DMS153 treated with DMSO at 0.1 percent for 48 hours (cell line): ENCODE measurements at regions not wholly inside any gene's neighbourhood (a gene's known extent, or its start where the extent isn't known, plus 50 kb on each side); places are given as distances from the start of the nearest gene placed in this dataset.

Source experiments
- DNase-seq: peaks from one replicate; lab custom pipeline; 2025; ENCODE audit not compliant: unreplicated experiment; lab: John Stamatoyannopoulos, UW

- no peak for DNase-seq
Measured at GRCh38 chrX:39921838-39922237, 175.9 kb downstream of the BCOR start.

DNA sequence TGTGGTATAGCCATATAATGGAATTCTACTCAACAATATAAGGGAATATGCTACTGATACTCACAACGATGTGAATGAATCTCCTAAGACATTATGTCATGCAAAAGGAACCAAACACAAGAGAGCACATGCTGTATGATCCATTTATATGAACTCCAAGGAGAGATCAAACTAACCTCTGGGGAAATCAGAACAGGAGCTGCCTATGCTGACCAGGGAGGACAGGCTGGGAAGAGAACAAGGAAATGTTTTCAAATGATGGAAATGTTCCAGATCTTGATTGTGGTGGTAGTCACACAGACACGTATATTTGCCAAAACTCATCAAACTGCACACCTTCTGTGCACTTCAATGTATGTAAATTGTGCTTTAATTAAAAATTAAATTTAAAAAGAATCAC lies 175.3 kb downstream of the BCOR start:
- no peak for DNase-seq

DNA sequence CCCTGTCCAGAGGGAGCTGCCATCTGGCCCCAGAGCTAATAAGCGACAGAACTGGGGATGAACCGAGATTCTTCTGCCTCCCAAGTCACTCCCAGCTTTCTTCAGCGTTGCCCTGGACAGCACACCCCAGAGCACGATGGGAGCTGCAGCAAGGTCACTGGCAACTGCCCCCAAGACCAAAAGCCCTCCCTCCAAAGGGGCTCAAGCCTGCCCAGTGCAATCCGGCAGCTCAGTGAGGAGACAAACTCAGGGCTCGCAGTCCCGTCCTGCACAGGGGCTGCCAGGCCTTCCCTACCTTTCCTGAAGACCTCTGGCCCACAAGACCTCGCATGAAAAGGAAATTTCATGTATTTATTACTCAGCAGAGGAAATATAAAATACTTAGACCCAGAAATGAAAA lies 174.8 kb downstream of the BCOR start:
- no peak for DNase-seq

GRCh38 chrX:39927380-39927779 lies 170.4 kb downstream of the BCOR start:
- DNase-seq: no peak

- DNase-seq: no peak
Measured at GRCh38 chrX:39928704-39929378, 168.9 kb downstream of the BCOR start.

- DNase-seq: no peak
Measured at GRCh38 chrX:39929379-39930025, 168.3 kb downstream of the BCOR start.

- DNase-seq: no peak
Measured at GRCh38 chrX:39930786-39931528, 166.8 kb downstream of the BCOR start.

DNA sequence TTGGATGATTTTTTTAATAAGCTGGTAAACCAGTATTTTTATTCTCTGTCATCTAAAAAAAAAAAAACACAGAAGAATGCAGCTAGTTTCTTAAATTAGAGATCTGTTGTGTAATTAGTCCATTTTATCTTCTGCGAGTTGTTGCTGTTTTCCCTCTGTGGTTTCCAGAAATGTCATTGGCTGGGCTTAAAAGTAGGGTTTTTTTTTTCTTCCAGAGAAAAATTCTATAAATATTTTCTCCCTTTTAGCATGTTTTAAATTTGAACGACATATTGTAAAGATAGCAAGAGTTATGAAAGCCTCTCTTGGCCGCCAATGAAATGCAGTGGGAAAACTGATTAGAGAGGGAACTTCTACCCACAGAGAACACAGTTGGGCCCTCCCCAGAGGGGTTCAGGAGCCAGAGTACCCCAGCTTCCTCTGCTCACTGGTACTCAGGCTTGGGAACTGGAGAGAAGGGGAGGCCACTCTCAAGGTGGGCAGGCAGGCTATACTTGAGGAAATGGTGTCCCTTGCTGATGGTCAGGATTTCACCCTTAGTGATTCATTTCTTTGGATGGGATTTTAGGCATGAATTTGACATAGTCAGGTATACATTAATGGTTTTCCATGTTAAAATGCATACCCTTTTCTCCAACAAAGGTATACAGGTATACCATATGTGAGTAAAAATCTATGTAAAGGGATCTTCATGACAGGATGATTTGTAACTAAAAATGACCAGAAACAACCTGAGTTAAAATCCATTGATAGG lies 166.1 kb downstream of the BCOR start:
- no peak for DNase-seq

- no peak for DNase-seq
Measured at GRCh38 chrX:39935411-39936064, 162.2 kb downstream of the BCOR start.

DNA sequence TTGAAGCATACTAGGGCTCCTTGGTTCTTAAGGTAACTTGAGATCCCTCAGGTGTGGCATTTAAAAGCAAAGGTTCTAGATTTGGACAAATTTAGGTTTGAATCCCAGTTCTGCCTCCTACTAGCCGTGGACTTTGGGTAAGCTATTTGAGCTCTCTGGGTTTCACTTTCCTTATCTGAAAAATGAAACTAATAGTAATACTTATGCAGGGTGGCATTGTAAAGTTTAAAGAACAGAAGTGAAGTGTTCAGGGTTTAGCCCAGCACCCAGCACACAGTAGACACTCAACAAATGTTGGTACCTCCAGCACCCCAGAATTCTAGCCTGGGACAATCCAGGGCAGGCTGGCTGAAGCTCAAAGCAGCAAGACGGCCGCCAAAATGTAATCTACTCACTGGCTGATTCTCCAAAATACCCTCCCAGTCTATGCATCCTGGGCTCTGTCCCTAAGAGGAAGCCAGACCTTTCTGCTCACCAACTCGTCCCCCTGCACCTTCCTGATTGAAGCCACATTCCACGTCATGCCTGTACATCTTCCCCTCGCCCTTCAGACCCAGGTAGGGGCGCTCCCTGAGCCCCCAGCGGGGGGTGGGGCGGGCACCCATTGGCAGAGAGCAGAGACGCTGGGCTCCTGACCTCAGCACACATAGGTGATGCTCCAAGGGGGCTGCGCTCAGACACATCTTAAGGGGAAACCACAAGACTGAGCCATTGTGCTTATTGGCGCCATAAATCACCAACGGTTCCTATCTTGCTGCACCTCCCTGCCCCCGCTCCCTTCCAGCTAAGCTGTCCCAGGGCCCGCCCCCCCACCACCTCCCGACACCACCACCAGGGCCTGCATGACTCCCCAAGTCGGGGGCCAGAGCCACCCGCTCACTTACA lies 160.6 kb downstream of the BCOR start:
- no peak for DNase-seq

DNA sequence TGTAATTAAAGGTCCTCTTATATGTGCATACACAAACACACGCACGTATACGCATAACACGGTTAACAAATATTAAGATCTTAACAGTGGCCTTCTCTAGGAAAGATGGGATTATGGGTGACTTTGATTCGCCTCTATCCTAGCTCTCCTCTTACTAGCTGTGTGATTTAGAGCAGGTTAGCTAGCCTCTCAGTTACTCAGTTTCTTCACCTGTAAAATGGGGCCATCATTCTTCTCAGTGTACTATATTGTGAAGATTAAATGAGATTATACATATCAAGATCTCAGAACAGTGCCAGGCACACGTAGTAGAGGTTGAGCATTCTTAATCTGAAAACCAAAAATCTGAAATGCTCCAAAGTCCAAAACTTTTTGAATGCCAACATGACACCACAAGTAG lies 159.3 kb downstream of the BCOR start:
- DNase-seq: no peak

DNA sequence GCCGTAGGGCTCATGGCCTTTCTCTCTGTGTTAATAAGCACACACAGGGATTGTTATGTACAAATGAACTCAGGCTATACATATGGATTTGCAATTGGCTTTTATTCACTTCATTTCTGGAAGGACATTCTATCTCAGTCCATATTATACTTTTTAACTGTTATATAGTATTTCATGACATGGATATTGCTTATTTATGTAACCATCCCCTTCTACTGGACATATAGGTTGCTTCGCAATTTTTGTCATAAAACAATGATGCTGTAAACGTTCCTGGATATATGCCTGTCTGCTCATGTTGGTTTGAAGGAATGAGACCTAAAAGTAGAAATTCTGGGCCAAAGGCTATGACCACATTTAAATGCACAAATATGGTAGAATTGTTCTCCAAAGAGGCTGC lies 158.1 kb downstream of the BCOR start:
- no peak for DNase-seq

DNA sequence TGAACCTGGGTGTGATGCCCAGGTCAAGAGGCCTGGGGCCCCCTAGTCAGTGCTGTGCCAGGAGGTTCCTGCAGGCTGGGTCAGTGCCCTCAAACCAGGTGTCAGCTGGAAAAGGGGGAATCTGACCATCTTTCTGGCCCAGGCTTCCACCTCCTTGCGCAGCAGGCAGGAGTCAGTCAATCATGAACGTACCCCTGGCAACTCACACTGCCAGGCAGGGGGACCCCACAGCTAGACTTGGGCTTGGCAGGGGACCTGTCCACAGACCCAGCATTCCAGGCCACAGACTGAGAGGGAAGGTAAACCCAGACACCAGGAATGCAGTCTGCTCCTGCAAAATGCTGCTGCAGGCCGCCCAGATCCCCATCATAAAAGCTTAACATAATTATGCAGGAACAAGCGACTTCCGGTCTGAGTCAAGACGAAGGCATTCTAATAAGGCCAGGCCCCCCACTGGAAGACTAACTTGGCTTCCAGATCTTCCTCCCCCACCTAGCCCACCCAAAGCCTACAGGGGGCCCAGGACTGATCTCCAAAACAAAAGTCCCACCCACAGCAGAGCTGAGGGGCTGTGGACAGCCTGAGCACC lies 156.3 kb downstream of the BCOR start:
- DNase-seq: no peak

- DNase-seq: no peak
Measured at GRCh38 chrX:39944416-39944815, 153.3 kb downstream of the BCOR start.

- no peak for DNase-seq
Measured at GRCh38 chrX:39945709-39946108, 152.0 kb downstream of the BCOR start.

GRCh38 chrX:39946822-39947221 lies 150.9 kb downstream of the BCOR start:
- no peak for DNase-seq

- DNase-seq: peak; percentile 71
Measured at GRCh38 chrX:39948582-39948981, 149.2 kb downstream of the BCOR start.

GRCh38 chrX:39950018-39950688 lies 147.6 kb downstream of the BCOR start:
- DNase-seq: no peak

- peak; percentile 65 for DNase-seq
Measured at GRCh38 chrX:39952989-39953388, 144.8 kb downstream of the BCOR start.
